GM21390 (cell line): ENCODE measurements at regions not wholly inside any gene's neighbourhood (a gene's known extent, or its start where the extent isn't known, plus 50 kb on each side); places are given as distances from the start of the nearest gene placed in this dataset.

Source experiments
- ATAC-seq: cut with Tn5 transposase; IDR thresholded peaks from one replicate; pipeline ENCODE4 v1.9.1; 2021; ENCODE audit not compliant: unreplicated experiment

DNA sequence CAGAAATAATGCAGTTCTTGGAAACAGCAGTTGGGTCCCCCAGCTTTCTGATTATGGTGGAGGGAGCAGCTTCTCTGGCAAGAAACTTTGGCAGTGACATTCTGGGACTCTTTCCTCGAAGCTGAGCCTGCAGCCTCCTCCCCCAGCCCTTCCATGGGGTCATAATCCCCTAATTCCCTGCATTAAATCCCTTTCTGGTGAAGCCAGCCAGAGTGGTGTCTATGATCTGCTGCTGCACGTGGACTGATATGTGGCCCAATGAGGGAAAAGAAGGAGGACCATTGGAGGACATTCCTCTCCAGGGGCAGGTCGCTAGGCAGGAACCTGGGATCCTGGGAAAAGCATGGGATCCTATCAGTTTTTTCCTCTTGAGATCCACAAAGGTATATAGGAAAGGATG is 470.5 kb downstream of the RPS24 start:
- ATAC-seq, result no peak

DNA sequence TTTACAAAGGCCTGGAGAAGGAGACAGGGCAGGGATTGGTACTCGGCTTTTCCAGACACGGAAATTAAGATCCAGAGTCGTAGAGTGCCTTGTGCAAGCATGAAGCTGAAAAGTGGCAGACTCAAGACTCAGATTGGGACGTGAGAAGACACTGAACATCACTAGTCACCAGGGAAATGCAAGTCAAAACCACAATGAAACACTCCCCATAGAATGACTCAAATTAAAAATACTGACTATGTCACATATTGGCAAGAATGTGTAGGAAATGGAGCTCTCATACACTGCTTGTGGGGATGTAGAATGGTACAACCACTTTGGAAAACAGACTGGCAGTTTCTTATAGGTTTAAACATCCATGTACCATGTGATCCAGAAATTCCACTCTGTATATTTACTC is 472.0 kb downstream of the RPS24 start:
- no peak for ATAC-seq

DNA sequence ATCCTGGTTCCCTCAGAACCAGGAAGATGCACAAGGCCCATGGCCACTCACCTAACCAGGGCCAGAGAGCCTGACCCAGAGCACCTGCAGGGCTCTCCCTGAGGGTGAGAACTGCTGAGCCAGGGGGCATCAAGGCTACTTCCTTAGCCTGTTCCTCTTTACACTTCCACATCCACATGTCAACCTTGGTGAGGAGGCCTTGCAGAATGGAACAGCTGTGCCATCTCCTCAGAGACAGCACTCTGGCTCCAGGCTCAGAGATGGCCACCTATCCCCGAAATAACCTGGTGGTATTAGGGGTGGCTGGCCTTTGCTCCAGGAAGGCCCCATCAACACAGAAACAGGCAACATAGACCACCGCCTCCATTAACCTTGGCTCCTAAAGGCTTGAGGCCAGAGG is 473.0 kb downstream of the RPS24 start:
- ATAC-seq, result no peak

DNA sequence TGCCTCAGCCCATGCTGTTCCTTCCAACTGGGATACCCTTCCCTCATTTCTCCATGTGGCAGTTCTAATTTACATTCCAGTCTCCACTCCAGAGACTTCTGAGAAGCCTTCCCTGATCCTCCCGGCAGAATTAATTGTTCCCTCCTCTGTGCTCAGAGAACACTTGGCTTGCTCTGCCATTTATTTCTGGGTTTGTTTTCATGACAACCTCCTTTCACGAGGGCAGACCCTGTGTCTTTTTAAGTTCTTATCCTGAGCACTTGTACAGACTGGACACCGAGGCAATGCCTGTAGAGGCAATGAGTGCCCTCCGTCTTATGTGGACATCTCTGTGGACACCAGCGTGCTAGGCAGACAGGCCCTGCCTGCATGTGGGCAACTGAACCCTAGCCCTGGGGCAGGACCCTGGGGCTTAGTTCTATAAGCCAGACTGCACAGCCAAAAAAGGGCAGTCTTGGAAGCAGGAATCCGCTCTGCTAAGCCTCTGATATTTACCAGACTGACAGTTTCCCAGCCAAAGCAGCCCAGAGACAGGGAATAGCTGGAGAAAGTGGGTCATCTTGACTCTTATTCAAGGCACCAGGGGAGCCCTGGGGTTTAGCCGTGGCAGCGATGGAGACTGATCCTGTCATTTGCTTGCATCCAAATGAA is 474.0 kb downstream of the RPS24 start:
- no peak for ATAC-seq

DNA sequence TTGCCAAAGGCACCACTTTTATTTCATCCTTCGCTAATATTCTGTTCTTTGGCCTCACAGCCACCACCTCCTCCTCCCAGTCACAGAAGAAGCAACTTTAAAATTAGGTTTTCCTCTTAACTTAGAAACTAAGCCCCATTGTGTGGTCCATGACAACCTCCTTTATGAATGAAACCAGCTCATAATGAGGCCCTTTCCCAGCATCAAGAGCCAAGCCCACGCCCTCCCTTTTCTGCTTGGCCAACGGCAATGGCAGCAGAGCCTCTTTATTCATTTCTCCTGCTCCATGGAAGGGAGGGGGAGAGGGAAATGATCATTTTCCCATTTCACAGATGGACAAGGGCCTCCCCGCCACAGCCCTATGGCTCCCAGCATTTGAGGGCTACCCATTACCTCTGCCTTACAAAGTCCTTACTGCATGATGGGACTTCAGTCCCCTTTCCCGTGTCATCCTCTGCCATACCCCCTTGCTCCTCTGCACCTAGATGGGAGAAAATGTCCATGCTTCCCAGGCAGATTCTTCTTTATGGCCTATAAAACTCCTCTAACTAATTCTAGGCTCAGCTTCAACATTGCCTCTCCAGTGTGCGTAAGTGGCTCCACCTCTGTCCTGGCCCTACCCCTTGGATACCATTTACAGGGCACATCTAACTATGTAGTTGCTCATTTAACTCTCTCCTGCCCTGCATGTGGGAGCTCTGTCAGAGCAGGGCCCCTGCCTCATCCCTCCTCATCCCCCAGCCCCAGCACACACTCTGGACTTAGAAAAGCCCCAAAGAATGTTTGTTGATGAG is 475.5 kb downstream of the RPS24 start:
- no peak for ATAC-seq

DNA sequence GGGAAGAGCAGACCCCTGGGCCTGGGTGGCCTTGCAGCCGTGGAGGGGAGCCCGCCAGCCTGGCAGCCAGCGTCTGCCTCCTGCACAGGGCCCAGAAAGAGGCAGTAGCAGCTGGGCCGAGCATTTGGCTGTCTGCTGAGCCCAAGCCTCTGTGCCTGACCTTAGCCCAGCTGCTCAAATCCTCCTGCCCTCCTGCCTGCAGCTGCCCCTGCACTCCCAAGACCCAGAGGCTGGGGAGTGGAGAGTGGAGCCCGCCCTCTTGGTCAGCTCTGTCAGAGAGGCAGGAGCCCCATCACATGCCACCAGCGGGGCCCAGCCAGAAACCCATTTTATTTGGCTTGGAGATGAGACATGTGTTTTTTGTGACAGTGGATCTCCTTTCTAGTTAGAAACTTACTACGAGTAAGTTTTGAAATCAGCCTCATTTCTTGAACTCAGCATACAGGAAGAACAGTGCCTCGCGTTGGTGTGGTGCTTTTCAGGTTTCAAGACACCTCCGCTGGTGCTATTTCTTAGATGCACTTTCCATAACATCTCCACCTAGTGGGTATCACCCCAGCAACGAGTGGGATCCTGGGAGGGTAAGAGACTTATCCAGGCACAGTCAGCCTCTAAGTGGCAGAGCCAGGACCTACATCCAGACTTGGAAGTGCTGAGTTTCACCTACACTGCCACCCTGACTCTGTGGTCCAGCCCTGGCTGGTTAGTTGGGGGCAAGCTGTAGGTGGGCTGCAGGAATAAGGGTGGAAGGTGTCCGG is 477.1 kb downstream of the RPS24 start:
- no peak for ATAC-seq

DNA sequence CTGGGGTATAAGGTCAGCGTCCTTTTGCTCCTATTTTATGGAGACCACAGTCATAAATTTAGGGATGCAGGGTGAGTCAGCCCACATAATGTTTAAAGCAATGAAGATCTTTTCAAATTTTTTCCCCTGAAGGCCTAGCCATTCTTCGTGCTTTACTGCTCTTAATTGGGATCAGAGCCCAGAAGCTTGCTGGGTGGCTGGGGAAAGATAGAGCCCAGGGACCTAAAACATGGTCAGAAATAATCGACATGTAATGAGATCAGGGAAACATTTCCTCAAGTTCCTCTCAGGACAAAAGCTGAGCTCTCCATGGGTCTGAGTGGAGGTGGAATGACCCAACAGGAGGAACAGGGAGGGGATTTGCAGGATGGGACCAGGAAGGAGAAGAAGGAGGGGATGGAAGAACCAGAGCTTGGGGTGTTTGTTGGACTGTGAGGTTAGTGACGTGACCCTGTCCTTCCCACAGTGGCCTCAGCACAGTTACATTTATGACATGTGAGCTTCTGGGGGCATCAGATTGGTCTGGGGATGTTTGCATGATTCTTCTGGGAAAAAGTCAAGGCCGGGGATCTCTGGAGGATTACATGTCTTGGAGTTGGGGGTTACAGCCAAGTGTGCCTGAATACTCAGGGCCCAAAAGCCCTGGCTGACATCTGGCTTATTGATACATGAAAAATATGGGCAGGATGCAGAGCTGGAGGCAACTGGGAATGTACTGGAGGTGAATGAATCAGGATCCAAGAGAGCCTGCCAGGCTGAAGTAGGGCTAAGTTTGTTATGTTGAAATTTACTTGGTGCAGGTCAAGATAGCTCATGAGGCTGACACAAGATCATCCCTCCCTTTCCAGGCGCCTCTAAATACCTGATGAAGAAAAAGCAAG is 477.9 kb downstream of the RPS24 start:
- ATAC-seq, result no peak

DNA sequence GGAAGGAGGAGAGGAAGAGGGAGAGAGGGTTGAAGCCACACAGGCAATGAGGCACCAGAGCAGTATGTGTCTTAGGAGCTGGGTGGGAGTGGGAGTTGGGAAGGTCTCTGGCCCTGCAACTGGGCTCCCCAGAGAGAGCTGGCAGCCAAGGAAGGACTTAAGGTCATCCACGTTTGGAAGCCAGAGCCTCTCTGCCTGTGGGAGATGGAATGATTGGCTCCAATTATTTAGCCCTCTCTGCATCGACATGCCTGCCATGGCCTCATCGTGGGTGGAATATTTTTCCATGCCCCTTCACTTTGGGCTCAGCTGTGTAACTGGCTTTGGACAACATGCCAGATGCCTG is 478.5 kb downstream of the RPS24 start:
- ATAC-seq, result no peak

DNA sequence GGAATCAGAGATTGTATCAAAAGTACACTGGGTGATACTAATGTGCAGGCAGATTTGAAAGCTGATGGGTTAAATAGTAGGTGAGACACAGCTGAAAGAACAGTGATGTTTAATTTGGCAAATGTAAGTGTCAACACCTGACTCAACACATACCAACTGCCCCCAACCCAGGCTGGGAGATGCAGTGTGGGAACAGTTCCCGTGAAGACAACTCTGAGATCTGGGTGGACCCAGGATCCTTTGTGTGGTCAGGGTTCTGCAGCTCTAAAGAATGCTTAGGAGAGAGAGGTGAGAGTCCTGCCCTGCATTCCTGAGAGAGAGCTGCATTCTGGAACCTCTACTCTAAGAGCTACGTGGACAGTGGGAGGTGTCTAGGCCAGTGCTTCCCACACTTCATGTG is 479.7 kb downstream of the RPS24 start:
- ATAC-seq, result no peak

DNA sequence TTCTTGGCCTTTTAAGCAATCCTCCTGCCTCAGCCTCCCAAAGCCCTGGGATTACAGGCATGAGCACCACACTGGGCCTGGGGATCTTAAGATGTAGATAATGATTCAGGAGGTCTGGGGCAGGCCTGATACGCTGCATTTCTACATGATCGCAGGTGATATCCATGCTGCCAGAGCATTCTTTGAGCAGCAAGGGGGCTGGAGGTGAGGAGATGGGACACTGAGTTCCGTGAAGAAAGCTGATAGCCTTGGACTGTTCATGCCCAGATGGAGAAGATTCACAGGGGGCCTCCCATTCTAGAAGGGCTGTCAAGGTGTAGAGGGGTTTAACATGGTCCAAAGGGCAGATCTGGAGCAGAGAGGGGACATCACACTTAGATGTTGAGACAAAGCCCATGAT is 480.3 kb downstream of the RPS24 start:
- no peak for ATAC-seq

DNA sequence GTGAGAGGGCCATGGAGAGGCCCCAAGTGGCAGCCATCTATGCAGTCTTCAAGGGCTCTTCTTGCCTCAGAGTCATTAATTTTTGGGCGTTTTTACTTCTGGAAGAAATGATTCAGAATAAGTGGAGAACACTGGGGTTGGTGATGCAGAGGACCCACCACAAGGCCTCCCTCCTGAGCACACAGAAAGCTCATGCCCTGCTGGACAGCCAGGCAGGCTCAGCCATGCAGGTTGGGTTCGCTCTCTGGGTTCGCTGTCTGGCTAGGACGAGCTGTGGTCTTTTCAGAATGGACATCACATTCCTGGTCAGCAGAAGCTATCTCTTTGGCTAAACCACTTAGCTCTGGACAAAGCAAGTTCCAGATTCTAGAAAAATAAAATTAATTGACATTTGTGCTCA is 480.8 kb downstream of the RPS24 start:
- ATAC-seq, result no peak

DNA sequence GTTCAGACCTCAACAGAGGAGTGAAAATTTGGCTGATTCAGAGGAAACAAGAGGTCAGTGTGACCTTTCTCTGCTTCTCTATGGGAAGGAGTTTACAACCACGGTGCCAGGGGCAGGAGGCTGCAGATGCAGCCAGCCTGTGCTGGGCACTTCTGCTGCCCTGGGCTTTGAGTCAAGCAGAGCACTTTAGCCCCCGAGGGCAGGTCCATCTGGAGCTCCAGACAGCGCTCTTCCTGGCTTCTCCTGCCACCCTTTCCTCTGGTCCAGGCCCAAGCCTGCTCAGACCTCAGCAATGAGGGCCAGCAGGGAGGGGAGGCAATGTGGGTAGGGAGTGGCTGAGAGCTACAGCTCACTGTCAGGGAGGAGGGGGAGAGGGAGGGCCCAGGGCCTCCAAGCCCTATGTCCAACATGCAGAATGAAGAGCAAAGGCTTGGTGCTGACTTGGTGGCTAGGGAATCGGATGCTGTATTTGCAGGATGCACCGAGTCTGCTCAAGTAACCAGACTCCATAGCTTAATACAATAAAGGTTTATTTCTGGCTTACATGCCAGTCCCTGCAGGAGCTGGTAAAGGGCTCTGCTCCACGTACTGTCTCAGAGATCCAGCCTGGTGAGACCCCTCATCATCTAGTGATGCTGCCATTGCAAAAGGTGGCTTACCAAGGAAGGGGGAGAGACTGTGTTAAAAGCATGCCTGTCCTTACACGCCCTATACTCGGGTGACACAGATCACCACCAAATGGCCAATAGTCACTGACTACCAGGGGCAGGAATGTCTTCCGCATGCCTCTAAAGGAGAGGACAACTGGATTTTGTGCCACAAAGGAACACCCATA is 481.6 kb downstream of the RPS24 start:
- ATAC-seq, result no peak

DNA sequence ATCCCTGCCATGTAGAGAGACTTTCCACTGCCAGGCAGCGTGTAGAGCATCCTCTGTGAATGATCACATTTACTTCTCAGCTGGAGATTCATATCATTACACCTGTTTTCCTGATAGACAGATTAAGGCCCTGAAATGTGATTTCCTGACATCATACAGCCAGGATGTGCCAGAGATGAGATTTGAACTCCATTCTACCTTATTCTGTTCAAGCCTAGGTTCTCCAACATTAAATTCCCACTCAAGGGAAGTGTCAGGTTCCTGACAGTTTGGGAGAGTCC is 482.1 kb downstream of the RPS24 start:
- ATAC-seq, result no peak

DNA sequence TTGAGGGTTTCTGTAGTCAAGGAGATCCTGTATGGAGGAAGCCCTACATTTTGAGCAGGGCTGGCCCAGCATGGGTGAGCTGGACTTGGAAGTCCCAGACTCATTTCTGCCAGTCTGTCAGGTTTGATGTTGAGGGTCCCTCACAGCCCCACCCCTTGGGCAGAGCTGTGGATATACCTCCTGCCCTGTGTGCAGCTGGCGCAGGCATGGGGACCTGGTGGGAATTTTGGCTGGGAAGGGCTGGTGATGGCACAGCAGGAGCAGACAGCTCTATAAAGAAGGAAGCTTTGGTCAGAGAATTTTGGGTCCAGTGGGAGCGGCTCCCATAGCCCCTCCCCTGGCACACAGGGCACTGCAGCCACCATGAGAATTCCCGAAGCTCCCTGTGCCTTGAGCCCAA is 482.6 kb downstream of the RPS24 start:
- no peak for ATAC-seq

DNA sequence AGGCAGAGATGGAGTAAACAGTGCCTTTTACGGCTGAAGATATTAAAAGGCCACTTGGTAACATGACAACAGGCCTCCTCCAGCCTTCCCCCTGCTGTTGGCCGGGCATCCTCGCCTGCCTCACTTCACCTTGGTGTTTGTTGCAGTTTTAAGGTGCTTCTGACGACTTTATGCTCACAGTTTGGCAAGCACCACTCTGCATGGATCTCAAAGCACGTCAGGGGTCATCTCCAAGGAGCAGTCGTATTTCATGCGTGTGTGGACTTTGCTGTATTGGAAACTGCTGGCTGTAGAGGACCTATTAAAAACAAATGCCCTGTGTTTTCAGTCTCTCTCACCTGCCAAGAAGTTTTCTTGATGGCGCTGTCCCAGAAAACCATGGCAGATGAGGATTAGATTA is 483.1 kb downstream of the RPS24 start:
- ATAC-seq, result no peak

DNA sequence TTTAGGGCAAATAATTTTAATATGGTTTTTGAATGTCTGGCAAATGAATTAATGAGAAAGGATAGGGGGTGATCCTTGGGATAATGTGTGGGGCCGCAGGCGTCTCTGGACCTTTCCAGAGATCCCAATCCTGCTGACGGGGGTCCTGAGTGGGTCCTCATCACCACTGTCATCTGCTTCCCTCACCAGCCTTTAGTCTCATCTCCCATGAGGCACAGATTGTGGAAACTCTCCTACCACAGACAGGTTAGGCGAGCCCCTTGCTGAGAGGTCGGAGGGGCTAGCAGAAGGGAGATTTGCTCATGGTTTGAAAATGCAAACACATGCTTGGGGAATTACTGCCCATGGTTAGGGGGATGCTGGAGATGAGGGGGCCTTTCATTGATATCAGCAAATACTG is 484.6 kb downstream of the RPS24 start:
- no peak for ATAC-seq

DNA sequence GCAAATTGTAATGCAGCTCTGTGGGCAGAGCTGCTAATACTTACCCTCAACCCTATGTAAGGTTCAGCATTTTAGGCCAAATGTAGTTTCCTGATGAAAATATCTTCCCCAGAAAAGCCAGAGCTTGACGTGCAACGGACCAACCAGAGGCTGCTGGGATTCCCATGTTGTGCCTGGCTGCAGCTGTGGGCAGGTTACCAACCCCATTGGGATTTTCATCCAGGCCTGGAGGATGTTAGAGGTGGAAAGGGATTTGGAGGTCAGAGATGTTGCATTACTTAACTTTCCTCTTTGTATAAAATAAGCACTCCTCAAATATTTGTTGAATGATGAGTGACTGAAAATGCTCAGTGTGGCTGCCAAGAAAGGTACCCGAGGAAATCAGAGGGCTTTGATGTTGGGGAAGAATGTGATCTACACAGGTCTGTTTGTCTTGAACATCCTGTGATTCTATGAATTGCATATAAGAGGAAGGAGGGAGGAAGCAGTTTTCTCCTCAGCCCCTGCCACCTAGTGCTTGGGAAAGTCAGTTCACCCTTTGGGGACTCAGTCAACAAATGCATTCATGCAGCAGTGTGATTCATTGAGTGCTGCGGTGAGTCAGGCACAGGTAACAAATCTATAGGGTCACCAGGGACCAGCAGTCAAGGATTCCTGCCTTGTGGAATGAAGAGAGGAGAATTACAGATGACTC is 487.2 kb downstream of the RPS24 start:
- no peak for ATAC-seq

DNA sequence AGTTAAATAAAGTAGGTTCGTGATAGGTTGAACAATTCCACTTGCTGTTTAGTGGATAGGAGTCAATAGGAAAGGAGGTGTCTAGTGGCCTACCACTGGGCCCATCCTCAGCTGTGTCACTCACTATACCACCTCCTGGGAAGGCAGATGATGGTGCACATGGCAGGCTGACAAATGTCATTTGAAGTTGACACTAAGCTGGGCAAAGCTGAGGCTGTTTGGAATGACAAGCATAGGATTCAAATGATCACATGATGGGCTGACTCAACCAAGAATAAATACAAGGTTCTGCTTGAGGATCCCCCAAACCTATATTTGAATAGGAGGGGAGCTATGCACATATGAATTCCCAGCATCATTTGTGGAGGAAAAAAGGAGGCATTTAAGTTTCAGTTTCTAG is 489.8 kb downstream of the RPS24 start:
- no peak for ATAC-seq

DNA sequence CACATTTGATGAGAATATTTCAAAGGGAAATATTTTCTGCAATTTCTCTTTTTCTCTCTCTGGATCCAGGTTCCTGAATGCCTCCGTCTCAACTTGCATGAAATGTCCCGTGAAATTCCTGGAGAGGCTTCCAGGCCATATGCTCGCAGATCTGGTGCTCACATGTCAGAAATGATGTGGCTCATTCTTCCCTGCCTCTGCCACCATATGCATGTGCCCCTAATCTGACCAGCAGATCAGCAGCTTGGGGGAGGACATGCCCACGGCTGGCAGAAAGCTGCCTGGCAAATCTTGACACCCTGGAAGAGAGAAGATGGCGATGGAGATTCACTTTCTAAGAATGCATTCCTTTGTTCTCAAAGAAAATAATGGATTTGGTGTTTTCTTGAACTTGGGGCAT is 490.7 kb downstream of the RPS24 start:
- ATAC-seq, result no peak

DNA sequence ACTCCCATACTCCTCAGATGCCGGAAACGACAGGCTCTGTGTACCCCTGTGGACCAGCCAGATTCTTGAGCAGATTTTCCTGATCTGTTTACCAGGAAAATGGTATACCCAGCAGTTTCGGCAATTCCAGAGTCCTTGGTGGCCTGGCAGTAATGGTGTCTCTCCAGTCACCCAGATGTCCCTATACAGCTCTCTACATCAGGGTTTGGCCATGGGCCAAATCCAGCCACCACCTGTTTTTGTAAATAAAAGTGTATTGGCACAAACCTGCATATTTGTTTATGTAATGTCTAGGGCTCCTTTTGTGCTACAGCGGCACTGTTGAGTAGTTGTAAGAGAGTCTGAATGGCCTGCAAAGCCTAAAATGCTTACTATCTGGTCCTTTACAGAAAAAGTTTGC is 491.3 kb downstream of the RPS24 start:
- ATAC-seq, result no peak
